MV-4-11 (cell line): ENCODE measurements at regions not wholly inside any gene's neighbourhood (a gene's known extent, or its start where the extent isn't known, plus 50 kb on each side); places are given as distances from the start of the nearest gene placed in this dataset.

Experiments
- DNase-seq: peaks from one replicate; lab custom pipeline; 2025; lab: John Stamatoyannopoulos, UW

- no peak for DNase-seq
Observed at GRCh38 chr6:16852671-16853070, 91.4 kb upstream of the ATXN1 start.

- DNase-seq: peak; percentile 93
Observed at GRCh38 chr6:16851758-16852157, 90.5 kb upstream of the ATXN1 start.

GRCh38 chr6:16851044-16851540 is 89.8 kb upstream of the ATXN1 start:
- DNase-seq: no peak

GRCh38 chr6:16850681-16851026 is 89.4 kb upstream of the ATXN1 start:
- peak; percentile 17 for DNase-seq

GRCh38 chr6:16849988-16850680 is 88.9 kb upstream of the ATXN1 start:
- DNase-seq: peak; percentile 88

GRCh38 chr6:16849280-16849987 is 88.2 kb upstream of the ATXN1 start:
- DNase-seq: peak; percentile 38

- DNase-seq: no peak
Observed at GRCh38 chr6:16846399-16846778, 85.1 kb upstream of the ATXN1 start.

- DNase-seq: no peak
Observed at GRCh38 chr6:16844183-16844582, 82.9 kb upstream of the ATXN1 start.

- no peak for DNase-seq
Observed at GRCh38 chr6:16842676-16843075, 81.4 kb upstream of the ATXN1 start.

GRCh38 chr6:16841241-16841640 is 80.0 kb upstream of the ATXN1 start:
- no peak for DNase-seq

GRCh38 chr6:16840725-16841124 is 79.5 kb upstream of the ATXN1 start:
- peak; percentile 18 for DNase-seq

GRCh38 chr6:16840291-16840690 is 79.0 kb upstream of the ATXN1 start:
- no peak for DNase-seq

- DNase-seq: peak; percentile 92
Observed at GRCh38 chr6:16839631-16840179, 78.4 kb upstream of the ATXN1 start.

GRCh38 chr6:16837217-16837972 is 76.1 kb upstream of the ATXN1 start:
- peak; percentile 4 for DNase-seq

- DNase-seq: peak; percentile 52
Observed at GRCh38 chr6:16836144-16836981, 75.1 kb upstream of the ATXN1 start.

GRCh38 chr6:16834242-16834641 is 73.0 kb upstream of the ATXN1 start:
- no peak for DNase-seq

GRCh38 chr6:16832721-16833120 is 71.5 kb upstream of the ATXN1 start:
- DNase-seq: no peak

GRCh38 chr6:16832043-16832567 is 70.8 kb upstream of the ATXN1 start:
- DNase-seq: peak; percentile 80

GRCh38 chr6:16831136-16831535 is 69.9 kb upstream of the ATXN1 start:
- no peak for DNase-seq

- DNase-seq: no peak
Observed at GRCh38 chr6:16828058-16828457, 66.8 kb upstream of the ATXN1 start.

GRCh38 chr6:16827627-16828026 is 66.4 kb upstream of the ATXN1 start:
- DNase-seq: no peak
